ENCODE measurements at regions not wholly inside any gene's neighbourhood (a gene's known extent, or its start where the extent isn't known, plus 50 kb on each side); places are given as distances from the start of the nearest gene placed in this dataset.
"Not testable (repeated sequence)": the region's sequence is repeated elsewhere in the genome, so short reads cannot be mapped to it uniquely, and the experiment has no call there.

- TF ChIP-seq, protein P1, sequence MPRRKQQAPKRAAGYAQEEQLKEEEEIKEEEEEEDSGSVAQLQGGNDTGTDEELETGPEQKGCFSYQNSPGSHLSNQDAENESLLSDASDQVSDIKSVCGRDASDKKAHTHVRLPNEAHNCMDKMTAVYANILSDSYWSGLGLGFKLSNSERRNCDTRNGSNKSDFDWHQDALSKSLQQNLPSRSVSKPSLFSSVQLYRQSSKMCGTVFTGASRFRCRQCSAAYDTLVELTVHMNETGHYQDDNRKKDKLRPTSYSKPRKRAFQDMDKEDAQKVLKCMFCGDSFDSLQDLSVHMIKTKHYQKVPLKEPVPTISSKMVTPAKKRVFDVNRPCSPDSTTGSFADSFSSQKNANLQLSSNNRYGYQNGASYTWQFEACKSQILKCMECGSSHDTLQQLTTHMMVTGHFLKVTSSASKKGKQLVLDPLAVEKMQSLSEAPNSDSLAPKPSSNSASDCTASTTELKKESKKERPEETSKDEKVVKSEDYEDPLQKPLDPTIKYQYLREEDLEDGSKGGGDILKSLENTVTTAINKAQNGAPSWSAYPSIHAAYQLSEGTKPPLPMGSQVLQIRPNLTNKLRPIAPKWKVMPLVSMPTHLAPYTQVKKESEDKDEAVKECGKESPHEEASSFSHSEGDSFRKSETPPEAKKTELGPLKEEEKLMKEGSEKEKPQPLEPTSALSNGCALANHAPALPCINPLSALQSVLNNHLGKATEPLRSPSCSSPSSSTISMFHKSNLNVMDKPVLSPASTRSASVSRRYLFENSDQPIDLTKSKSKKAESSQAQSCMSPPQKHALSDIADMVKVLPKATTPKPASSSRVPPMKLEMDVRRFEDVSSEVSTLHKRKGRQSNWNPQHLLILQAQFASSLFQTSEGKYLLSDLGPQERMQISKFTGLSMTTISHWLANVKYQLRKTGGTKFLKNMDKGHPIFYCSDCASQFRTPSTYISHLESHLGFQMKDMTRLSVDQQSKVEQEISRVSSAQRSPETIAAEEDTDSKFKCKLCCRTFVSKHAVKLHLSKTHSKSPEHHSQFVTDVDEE (CRISPR knock-in tag; IDR thresholded peaks at IDR 0.05), result no peak
- no peak for TF ChIP-seq ARNTL (CRISPR knock-in tag; IDR thresholded peaks at IDR 0.05; ENCODE audit: borderline replicate concordance, low read depth)
Observed at GRCh38 chr7:110557136-110557535, 533.8 kb upstream of the LRRN3 start (continued).

DNA sequence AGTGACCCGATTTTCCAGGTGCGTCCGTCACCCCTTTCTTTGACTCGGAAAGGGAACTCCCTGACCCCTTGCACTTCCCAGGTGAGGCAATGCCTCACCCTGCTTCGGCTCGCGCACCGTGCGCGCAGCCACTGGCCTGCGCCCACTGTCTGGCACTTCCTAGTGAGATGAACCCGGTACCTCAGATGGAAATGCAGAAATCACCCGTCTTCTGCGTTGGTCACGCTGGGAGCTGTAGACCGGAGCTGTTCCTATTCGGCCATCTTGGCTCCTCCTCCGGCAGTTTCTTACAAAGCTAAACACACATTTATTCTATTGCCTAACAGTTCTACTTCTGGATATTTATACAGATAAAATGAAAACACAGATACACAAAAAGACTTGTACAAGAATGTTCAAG, 527.6 kb upstream of the LRRN3 start:
- not testable (repeated sequence) for ATAC-seq

DNA sequence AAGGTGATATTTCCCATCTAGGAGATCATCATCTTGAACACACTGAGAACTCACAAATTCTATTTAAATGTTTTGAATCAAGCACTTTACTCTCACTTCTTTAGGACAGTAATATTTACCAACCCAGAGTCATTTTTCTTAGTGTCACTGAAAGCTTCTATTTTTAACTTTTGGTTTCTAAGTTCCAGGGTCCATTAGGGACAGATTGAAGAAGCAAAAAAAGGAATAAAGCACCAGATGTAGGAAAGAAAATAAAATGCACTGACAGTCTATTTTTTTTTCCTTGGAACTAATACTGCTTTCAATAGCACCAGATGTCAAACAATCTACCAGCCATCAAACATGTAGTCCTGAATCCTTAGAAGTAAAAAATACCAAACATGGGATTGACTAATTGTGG, 526.7 kb upstream of the LRRN3 start:
- TF ChIP-seq, protein P2, sequence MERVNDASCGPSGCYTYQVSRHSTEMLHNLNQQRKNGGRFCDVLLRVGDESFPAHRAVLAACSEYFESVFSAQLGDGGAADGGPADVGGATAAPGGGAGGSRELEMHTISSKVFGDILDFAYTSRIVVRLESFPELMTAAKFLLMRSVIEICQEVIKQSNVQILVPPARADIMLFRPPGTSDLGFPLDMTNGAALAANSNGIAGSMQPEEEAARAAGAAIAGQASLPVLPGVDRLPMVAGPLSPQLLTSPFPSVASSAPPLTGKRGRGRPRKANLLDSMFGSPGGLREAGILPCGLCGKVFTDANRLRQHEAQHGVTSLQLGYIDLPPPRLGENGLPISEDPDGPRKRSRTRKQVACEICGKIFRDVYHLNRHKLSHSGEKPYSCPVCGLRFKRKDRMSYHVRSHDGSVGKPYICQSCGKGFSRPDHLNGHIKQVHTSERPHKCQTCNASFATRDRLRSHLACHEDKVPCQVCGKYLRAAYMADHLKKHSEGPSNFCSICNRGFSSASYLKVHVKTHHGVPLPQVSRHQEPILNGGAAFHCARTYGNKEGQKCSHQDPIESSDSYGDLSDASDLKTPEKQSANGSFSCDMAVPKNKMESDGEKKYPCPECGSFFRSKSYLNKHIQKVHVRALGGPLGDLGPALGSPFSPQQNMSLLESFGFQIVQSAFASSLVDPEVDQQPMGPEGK (CRISPR knock-in tag; IDR thresholded peaks at IDR 0.05; ENCODE audit: borderline replicate concordance), result no peak
- TF ChIP-seq ZC3H10 (CRISPR knock-in tag; IDR thresholded peaks at IDR 0.05) (no peak), TCF4 (CRISPR knock-in tag; IDR thresholded peaks at IDR 0.05; ENCODE audit: borderline replicate concordance) (no peak), ESRRG (CRISPR knock-in tag; IDR thresholded peaks at IDR 0.05) (no peak), ZNF70 (CRISPR knock-in tag; IDR thresholded peaks at IDR 0.05) (no peak), RARB (CRISPR knock-in tag; IDR thresholded peaks at IDR 0.05) (no peak), ISL1 (CRISPR knock-in tag; IDR thresholded peaks at IDR 0.05) (no peak), CREB5 (CRISPR knock-in tag; IDR thresholded peaks at IDR 0.05; ENCODE audit: low read depth) (no peak)
- ATAC-seq, result no peak

GRCh38 chr7:110568388-110568787, 522.5 kb upstream of the LRRN3 start:
- no peak for ATAC-seq

GRCh38 chr7:110568932-110569331, 522.0 kb upstream of the LRRN3 start:
- TF ChIP-seq POU6F1 (CRISPR knock-in tag; IDR thresholded peaks at IDR 0.05; ENCODE audit: borderline replicate concordance, low read depth) (no peak), CREB5 (CRISPR knock-in tag; IDR thresholded peaks at IDR 0.05; ENCODE audit: low read depth) (no peak), ESRRG (CRISPR knock-in tag; IDR thresholded peaks at IDR 0.05) (no peak)
- TF ChIP-seq, protein P2 (CRISPR knock-in tag; IDR thresholded peaks at IDR 0.05; ENCODE audit: borderline replicate concordance), result no peak
- ATAC-seq, result no peak

More at GRCh38 chr7:110568388-110568787, 522.5 kb upstream of the LRRN3 start:
- TF ChIP-seq SNAI2 (CRISPR knock-in tag; IDR thresholded peaks at IDR 0.05), result no peak
- no peak for TF ChIP-seq TCF4 (CRISPR knock-in tag; IDR thresholded peaks at IDR 0.05; ENCODE audit: borderline replicate concordance)
- no peak for TF ChIP-seq ZFP30 (CRISPR knock-in tag; IDR thresholded peaks at IDR 0.05)
- no peak for TF ChIP-seq CSRNP3 (CRISPR knock-in tag; IDR thresholded peaks at IDR 0.05)
- no peak for TF ChIP-seq RARB (CRISPR knock-in tag; IDR thresholded peaks at IDR 0.05)
- no peak for TF ChIP-seq GLIS3 (CRISPR knock-in tag; IDR thresholded peaks at IDR 0.05)
- no peak for TF ChIP-seq TOX (CRISPR knock-in tag; IDR thresholded peaks at IDR 0.05; ENCODE audit: borderline replicate concordance)

Data from SK-N-SH treated with all-trans-retinoic acid at 6 μM for 48 hours (cell line).